Mucosa of rectum (tissue), 2 donors: ENCODE measurements at regions not wholly inside any gene's neighbourhood (a gene's known extent, or its start where the extent isn't known, plus 50 kb on each side); places are given as distances from the start of the nearest gene placed in this dataset.

ENCODE experiments used
- H3K27ac ChIP-seq, 2 donors: one replicate each; pipeline ENCODE4 v1.7.0; 2013; ENCODE audit warnings: inconsistent platforms in 2 of 2, low read depth in 2 of 2, low read length in 2 of 2
- H3K27me3 ChIP-seq, 2 donors: one replicate each; pipeline ENCODE4 v1.7.0; 2013; ENCODE audit warnings: low read length in 2 of 2; ENCODE audit not compliant: control insufficient read depth in 2 of 2, insufficient read depth in 2 of 2
- H3K36me3 ChIP-seq, 2 donors: one replicate each; pipeline ENCODE4 v1.7.0; 2013; ENCODE audit warnings: low read length in 2 of 2; ENCODE audit not compliant: control insufficient read depth in 2 of 2, insufficient read depth in 2 of 2
- H3K4me1 ChIP-seq, 2 donors: one replicate each; pipeline ENCODE4 v1.7.0; 2013; ENCODE audit warnings: low read length in 2 of 2, mild to moderate bottlenecking in 1 of 2; ENCODE audit not compliant: control insufficient read depth in 2 of 2, insufficient read depth in 2 of 2
- H3K4me3 ChIP-seq, 2 donors: one replicate each; pipeline ENCODE4 v1.7.0; 2013; ENCODE audit warnings: low read length in 2 of 2
- H3K9ac ChIP-seq, 2 donors: one replicate each; pipeline ENCODE4 v1.7.0; 2013; ENCODE audit warnings: low read length in 2 of 2, low read depth in 1 of 2, mild to moderate bottlenecking in 1 of 2
- H3K9me3 ChIP-seq, 2 donors: one replicate each; pipeline ENCODE4 v1.7.0; 2013; ENCODE audit warnings: low read length in 2 of 2; ENCODE audit not compliant: control insufficient read depth in 2 of 2
- donor health status: healthy.
- donor health status: Normal muscosa, but diverticular disease.

DNA sequence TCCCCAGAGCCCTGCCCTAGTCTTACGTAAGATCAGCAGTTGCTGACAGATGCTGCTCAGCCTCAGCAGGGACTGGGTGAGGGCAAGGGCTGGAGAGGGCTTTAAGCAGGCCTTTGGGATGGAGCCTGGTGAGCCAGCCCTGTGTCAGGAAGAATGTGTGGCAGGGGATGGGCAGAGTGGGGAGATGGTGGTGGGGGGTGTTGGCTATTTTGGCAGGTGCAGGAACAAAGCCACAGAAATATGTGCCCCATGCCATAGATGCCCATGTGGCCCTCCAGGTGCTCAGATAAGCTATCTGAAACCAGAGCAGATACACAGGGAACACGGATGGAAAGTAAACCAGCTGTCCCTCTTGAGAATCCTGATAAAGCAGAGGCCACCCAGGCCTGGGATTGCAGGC, 1325.0 kb downstream of the UQCRFS1 start:
- Histone ChIP-seq H3K9ac (no peak overlapping the region), H3K4me1 (no peaks in the 10 kb centered on the region), H3K4me3 (no peak overlapping the region), H3K9me3 (no peaks in the 10 kb centered on the region), H3K27ac (no peak overlapping the region), H3K36me3 (no peaks in the 10 kb centered on the region), H3K27me3 (no peaks in the 10 kb centered on the region)

- Histone ChIP-seq H3K27ac (no peak overlapping the region), H3K4me3 (no peak overlapping the region), H3K36me3 (no peaks in the 10 kb centered on the region), H3K4me1 (no peaks in the 10 kb centered on the region), H3K27me3 (no peaks in the 10 kb centered on the region), H3K9me3 (peaks cover 0 to 2% of the 10 kb centered on the region in 2 donors), H3K9ac (no peak overlapping the region)
These were observed 1327.6 kb downstream of the UQCRFS1 start for GRCh38 chr19:27885359-27885758.

DNA sequence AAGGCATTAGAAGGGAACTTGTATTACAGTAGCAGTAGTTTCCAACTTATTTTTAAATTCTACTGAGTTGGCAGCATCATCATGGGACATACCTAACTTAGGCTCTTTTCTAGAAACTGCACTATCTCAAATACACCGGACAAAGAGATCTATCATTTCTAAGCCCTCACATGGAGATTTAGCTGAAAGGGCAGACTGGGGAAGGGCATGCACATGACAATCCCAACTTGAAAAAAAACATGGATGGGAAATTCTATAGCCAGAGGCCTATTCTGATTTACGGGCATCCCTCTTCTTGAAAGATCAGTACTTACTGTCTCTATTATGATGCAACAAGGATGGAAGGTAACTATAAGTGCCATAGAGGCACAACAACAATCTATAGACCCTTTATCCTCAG, 1328.6 kb downstream of the UQCRFS1 start:
- Histone ChIP-seq H3K4me3 (no peak overlapping the region), H3K9ac (no peak overlapping the region), H3K27me3 (no peaks in the 10 kb centered on the region), H3K4me1 (no peaks in the 10 kb centered on the region), H3K27ac (no peak overlapping the region), H3K9me3 (peaks cover 0 to 2% of the 10 kb centered on the region in 2 donors), H3K36me3 (no peaks in the 10 kb centered on the region)

- no peak overlapping the region for H3K9ac ChIP-seq
- H3K4me3 ChIP-seq = no peak overlapping the region
- H3K9me3 ChIP-seq = peaks cover 0 to 2% of the 10 kb centered on the region in 2 donors
- H3K4me1 ChIP-seq = no peaks in the 10 kb centered on the region
- no peaks in the 10 kb centered on the region for H3K27me3 ChIP-seq
- H3K27ac ChIP-seq = no peak overlapping the region
- no peaks in the 10 kb centered on the region for H3K36me3 ChIP-seq
These were observed 1331.7 kb downstream of the UQCRFS1 start for GRCh38 chr19:27881213-27881612.

GRCh38 chr19:27876976-27877512, 1335.9 kb downstream of the UQCRFS1 start:
- H3K9me3 ChIP-seq = peaks cover 2 to 4% of the 10 kb centered on the region in 2 donors
- H3K36me3 ChIP-seq = no peaks in the 10 kb centered on the region
- H3K4me3 ChIP-seq = no peak overlapping the region
- no peak overlapping the region for H3K27ac ChIP-seq
- H3K27me3 ChIP-seq = no peaks in the 10 kb centered on the region
- no peak overlapping the region for H3K9ac ChIP-seq
- H3K4me1 ChIP-seq = no peaks in the 10 kb centered on the region

GRCh38 chr19:27876489-27876888, 1336.5 kb downstream of the UQCRFS1 start:
- Histone ChIP-seq H3K27me3 (no peaks in the 10 kb centered on the region), H3K27ac (no peak overlapping the region), H3K9me3 (peaks cover 2 to 4% of the 10 kb centered on the region in 2 donors), H3K4me3 (no peak overlapping the region), H3K4me1 (no peaks in the 10 kb centered on the region), H3K36me3 (no peaks in the 10 kb centered on the region), H3K9ac (no peak overlapping the region)

GRCh38 chr19:27872370-27872769, 1340.6 kb downstream of the UQCRFS1 start:
- Histone ChIP-seq H3K4me1 (no peaks in the 10 kb centered on the region), H3K9me3 (peaks cover 0 to 4% of the 10 kb centered on the region in 2 donors), H3K36me3 (no peaks in the 10 kb centered on the region)

DNA sequence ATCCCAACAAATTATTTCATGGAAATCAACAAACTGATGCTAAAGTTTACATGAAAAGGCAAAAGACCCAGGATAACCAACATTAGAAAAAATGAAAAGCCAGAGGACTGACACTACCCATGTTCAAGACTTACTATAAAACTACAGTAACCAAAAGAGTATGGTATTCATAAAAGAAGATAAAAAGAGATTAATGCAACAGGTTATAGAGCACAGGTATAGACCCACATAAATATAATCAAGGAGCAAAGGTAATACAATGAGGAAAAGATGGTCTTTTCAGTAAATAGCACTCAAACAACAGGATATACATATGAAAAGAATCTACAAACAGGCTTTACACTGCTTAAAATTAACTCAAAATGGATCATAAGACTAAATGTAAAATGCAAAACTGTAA, 1342.7 kb downstream of the UQCRFS1 start:
- no peak overlapping the region for H3K27ac ChIP-seq
- no peak overlapping the region for H3K9ac ChIP-seq
- peaks cover 4 to 6% of the 10 kb centered on the region in 2 donors for H3K9me3 ChIP-seq
- H3K4me1 ChIP-seq = no peaks in the 10 kb centered on the region
- H3K27me3 ChIP-seq = no peaks in the 10 kb centered on the region
- no peaks in the 10 kb centered on the region for H3K36me3 ChIP-seq
- H3K4me3 ChIP-seq = no peak overlapping the region

More at GRCh38 chr19:27872370-27872769, 1340.6 kb downstream of the UQCRFS1 start:
- no peak overlapping the region for H3K4me3 ChIP-seq
- no peak overlapping the region for H3K9ac ChIP-seq
- H3K27ac ChIP-seq = no peak overlapping the region
- H3K27me3 ChIP-seq = no peaks in the 10 kb centered on the region

GRCh38 chr19:27868007-27868406, 1344.9 kb downstream of the UQCRFS1 start:
- Histone ChIP-seq H3K27ac (no peak overlapping the region), H3K36me3 (no peaks in the 10 kb centered on the region), H3K27me3 (no peaks in the 10 kb centered on the region), H3K9ac (no peak overlapping the region), H3K4me3 (no peak overlapping the region), H3K9me3 (peaks cover 0 to 6% of the 10 kb centered on the region in 2 donors), H3K4me1 (no peaks in the 10 kb centered on the region)

GRCh38 chr19:27865927-27866777, 1346.8 kb downstream of the UQCRFS1 start:
- Histone ChIP-seq H3K27me3 (no peaks in the 10 kb centered on the region), H3K4me3 (no peak overlapping the region), H3K4me1 (no peaks in the 10 kb centered on the region), H3K36me3 (no peaks in the 10 kb centered on the region), H3K27ac (no peak overlapping the region), H3K9me3 (peaks cover 6 to 7% of the 10 kb centered on the region in 2 donors), H3K9ac (no peak overlapping the region)
